GM18507 (cell line): ENCODE measurements at regions not wholly inside any gene's neighbourhood (a gene's known extent, or its start where the extent isn't known, plus 50 kb on each side); places are given as distances from the start of the nearest gene placed in this dataset.
"Not testable (repeated sequence)": the region's sequence is repeated elsewhere in the genome, so short reads cannot be mapped to it uniquely, and the experiment has no call there.

Experiments
- DNase-seq: peaks from one replicate; pipeline ENCODE4 v3.0.0; 2011; ENCODE audit warnings: low read depth; ENCODE audit not compliant: insufficient read length; ENCODE audit errors: extremely low spot score
- FAIRE-seq: peaks from 2 replicates; lab custom pipeline; 2011; peaks lifted over from hg19 to GRCh38; lab: Jason Lieb, UNC

DNA sequence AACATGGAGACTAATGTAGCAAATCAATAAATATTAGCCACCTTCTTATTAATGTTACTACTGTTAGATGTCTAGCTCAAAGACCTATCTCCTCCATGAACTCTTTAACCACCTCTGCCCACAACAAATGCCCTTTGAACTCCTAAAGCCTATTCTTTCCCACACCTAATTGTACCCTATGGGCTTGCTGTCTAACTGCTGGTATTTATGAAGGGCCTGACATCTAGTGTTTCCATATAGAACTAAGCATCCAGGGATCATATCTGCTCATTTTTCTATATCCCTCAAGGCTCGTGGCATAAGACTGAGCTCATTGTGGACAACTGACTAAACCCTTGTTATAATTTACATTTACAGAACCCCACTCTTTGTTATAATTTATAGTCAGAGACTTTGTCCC lies 109.8 kb downstream of the TRIM69 start:
- not testable (repeated sequence) for FAIRE-seq, DNase-seq

DNA sequence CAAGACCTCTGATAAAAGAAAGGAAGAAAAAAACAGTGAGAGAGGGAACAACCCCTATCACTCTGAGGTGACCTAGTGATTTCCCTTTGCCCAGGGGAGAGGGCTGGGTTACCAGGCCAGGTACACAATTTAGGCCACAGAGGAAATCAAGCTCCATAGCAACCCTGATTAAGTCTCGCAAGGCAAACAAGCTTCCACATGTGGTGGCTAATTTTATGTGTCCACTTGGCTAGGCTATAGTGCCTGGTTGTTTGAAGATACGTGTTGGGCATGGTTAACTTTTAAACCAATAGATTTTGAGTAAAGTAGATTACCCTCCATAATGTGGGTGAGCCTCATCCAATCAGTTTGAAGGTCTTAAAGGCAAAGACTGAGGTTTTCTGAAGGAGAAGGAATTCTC lies 108.9 kb upstream of the TERB2 start:
- not testable (repeated sequence) for DNase-seq, FAIRE-seq

DNA sequence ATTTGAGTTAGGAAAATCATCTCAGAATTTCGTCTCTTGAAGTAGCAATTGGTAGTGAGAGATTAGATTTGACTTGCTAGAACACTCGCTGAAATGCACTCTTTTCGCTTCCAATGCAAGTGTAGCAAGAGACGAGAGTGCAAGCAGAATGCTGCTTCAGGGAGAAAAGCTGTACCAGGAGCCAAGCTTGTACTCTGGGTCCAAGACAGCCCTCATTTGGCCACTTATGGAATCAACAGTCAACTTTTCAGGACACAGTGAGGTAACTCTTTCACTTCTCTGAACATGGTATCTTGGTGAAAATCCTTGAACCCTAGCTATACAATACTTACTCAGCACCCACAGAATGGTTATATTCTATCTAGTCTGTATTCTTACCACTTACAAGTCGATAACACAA lies 107.6 kb upstream of the TERB2 start:
- DNase-seq, FAIRE-seq: not testable (repeated sequence)

DNA sequence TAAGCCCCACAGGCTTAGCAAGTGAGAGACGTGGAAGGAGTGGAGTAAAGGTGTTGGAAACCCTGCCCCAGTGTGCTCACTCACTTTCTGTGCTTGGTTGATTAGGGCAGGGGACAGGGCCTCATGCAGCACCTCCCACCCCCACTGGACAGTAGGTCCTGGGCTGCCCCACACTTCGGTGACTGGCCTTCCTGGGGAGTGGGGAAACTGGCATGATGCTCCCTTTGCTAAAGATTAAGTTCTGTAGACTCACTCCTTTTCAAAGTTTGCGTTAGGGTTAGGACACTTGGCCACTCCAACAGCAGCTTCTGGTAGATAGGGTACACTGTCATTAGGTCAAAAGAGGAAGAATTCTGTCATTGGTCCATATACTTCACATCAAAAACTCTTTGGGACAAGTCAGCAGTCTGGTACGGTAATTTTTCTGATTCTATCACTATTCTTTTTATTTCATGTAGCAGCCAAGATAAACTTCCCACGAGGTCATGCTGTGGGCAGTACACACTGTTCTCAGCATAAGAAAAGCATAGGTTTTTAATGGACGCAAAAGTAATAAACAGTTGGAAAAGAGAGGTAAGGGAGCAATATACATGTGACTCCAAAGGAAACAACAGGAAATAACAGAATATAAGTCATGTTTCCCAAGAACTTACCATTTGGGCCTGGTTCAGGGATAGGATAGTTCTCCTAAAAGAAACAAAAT lies 106.6 kb upstream of the TERB2 start:
- DNase-seq, FAIRE-seq: not testable (repeated sequence)

DNA sequence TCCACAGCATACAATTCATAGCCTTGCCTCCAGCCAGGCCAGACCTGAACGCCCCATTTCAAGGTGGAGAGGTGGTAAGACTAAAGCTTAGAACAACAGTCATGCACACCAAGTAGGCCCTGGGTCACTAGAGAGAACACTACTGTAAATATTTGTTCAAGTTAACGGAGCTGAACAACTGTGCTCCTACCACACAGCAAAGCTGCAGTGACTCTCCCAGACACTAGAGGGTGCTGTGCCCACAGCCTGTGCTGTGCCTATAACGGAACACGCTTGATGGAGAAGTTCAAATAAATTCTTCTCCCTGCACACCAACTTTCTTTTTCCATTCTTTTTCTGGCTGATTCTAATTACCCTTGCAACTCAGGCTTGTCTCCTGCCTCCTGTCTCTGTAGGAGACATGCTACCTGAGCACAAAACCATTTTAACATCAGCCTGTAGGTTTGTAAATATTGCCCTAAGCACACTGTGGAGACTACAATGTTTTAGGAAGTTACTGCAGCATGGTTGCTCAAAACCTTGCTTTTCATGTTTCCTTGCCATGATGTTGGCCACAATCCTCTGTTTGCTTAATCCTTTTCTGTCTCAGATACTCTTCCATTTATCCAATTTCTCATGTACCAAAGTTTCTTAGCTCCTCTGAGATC lies 103.1 kb upstream of the TERB2 start:
- FAIRE-seq: peak; percentile 58
- not testable (repeated sequence) for DNase-seq

DNA sequence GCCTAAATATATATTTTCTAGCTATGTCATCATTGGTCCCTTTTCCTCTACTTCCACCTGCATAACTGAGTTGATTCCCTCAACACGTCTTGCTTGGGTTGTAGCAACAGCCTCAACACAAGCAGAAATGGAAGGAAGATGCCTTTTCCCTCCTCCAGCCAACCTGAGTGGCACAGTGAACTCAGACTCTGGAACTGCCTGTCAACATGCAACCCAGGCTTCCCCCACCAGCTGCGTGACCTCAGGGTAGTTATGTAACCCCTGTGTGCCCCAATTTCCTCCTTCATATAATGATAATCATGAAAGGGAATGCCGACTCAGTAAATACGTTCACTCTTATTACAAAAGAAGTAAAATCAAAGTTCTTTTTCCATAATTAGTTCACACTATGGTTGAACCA lies 101.8 kb upstream of the TERB2 start:
- not testable (repeated sequence) for DNase-seq, FAIRE-seq

DNA sequence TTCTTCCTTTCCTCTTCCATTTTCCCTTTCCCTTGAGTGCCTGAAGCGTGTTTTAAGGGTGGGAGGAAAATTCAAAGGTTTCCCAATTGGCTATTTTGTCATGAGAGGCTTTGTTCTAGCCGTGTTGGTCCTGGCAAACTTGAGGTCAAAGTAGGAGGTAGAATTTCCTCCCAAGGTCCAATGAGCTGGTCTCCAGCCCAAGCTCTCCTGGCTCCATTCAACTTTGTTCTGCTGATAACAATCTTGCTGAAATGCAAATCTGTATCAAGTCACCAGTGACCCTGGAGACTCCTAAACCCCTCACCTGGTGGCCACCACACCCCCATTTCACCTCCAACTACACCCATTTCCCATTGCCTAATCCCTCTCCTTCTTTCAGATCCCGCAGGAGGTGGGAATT lies 100.2 kb upstream of the TERB2 start:
- DNase-seq, FAIRE-seq: not testable (repeated sequence)

DNA sequence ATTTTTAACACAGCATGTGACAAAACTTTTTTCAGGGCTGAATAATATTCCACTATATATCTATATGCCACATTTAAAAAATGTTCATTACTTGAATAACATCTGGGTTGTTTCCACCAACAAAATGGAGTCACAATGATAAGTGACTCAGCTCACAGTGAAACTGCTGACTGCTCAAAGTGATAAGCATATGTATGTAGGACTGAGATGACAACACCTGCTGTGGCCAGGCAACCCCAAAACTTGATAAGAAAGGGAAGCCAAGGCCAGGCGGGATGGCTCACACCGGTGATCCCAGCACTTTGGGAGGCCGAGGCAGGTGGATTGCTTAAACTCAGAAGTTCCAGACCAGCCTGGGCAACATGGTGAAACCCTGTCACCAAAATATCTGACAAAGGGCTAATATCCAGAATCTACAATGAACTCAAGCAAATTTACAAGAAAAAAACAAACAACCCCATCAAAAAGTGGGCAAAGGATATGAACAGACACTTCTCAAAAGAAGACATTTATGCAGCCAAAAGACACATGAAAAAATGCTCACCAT lies 99.2 kb upstream of the TERB2 start:
- not testable (repeated sequence) for DNase-seq, FAIRE-seq

DNA sequence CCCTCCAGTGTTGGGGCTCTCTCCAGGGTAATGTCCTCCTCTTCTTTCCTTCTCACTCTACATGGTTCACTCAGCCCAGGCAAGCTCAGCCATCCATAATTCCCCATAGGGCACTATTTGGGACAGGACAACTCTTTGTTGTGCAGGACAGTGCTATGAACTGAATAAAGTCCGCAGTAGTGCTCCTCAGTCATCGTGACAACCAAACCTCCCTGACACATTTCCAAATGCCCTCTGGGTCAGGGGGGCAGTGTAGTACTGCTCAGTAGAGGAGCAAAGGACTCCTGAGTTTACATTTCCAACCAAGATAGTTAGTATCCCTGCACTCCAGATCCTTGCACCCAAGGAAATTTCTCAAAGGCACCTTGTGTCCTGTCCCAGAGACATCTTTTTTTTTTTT lies 97.4 kb upstream of the TERB2 start:
- FAIRE-seq, DNase-seq: not testable (repeated sequence)

DNA sequence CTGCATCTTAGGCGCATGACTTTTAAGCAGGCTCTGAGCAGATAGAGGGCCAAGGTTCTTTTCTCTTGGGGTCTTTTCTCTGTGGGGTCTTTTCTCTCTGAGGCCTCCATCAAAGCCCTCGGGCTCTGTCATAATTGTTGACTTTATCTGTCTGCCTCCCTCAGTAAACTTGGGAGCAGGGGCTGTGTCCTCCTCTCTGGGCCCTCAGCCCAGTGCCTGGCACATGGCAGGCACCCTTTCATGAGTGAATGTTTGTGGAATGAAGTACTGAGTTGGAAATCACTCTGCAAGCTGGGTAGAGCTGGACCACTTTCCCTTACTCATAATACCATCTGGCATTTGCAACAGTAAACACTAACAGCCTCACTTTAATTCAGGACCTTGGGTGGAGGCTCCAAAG lies 96.3 kb upstream of the TERB2 start:
- not testable (repeated sequence) for FAIRE-seq, DNase-seq

DNA sequence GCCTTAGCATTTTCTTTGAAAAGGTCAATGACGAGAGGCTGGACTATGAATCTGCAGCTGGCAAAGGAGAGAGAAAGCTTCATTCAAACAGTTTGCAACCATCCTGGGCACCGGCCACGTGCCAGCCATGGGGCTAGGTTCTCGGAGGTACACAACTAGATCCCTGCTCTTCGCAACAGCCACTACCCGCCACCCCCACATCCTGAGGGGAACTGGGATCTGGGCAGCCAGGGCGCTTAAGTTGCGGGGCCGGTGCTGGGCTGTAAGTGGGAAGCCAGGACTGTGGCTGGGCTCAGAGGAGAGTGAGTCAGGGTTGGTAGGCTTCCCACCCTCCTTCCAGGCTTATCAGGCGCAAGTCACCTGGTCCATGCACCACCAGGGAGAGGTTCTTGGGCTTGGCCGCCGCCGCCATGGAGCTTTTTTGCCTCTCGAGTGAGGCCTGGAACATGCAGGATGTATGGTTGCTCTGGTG lies 95.0 kb upstream of the TERB2 start:
- no peak for FAIRE-seq
- DNase-seq: no peak

DNA sequence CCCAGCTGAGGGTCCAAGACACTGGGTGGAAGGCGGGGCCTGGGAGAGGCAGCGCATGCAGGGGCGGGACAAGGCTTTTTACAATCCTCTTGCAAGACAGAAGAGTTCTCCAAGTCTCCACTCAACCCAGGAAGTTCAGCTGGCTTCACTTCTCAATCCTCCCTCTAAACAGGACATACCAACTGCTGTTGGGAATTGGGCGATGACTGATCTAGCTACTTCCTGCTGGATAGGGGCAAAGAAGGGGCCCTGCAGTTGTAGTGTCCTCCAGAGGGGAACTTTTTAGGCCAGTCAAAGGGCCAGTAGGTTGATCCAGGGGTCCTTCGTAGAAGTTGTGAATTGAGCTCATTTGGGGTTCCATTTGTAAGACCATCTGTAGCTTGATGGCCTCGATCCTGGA lies 94.6 kb upstream of the TERB2 start:
- DNase-seq (no peak), FAIRE-seq (no peak)

DNA sequence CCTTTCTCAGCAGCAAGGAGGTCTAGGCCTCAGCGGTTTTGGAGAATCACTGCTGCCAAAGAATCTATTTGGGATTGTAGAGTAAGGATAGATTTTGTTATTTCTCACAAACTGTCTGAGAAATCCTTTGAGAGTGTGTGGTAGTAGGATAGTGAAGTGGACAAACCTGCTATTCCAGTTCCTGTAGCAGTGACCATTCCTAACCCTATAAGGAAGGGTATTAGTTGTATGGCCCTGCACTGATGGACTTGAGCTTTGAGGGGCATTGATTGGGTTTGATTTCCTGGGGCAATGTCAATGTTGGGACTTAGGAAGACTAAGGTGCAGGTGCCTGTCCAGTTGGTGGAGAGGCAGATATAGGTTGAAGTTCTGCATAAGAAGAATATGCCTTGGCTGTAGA lies 93.6 kb upstream of the TERB2 start:
- not testable (repeated sequence) for DNase-seq, FAIRE-seq

DNA sequence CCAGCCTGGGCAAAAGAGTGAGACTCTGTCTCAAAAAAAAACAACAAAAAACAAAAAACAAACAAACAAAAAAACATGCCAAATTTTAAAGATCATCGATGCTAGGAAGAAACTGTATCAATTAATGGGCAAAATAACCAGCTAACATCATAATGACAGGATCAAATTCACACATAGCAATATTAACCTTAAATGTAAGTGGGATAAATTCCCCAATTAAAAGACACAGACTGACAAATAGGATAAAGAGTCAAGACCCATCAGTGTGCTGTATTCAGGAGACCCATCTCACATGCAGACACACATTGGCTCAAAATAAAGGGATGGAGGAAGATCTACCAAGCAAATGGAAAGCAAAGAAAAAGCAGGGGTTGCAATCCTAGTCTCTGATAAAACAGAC lies 88.4 kb upstream of the TERB2 start:
- not testable (repeated sequence) for DNase-seq, FAIRE-seq

DNA sequence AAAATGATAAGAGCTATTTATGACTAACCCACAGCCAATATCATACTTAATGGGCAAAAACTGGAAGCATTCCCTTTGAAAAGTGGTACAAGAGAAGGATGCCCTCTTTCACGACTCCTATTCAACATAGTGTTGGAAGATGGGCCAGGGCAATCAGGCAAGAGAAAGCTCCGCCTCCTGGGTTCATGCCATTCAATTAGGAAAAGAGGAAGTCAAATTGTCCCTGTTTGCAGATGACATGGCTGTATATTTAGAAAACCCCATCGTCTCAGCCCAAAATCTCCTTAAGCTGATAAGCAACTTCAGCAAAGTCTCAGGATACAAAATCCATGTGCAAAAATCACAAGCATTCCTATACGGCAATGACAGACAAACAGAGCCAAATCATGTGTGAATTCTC lies 86.4 kb upstream of the TERB2 start:
- not testable (repeated sequence) for FAIRE-seq, DNase-seq

DNA sequence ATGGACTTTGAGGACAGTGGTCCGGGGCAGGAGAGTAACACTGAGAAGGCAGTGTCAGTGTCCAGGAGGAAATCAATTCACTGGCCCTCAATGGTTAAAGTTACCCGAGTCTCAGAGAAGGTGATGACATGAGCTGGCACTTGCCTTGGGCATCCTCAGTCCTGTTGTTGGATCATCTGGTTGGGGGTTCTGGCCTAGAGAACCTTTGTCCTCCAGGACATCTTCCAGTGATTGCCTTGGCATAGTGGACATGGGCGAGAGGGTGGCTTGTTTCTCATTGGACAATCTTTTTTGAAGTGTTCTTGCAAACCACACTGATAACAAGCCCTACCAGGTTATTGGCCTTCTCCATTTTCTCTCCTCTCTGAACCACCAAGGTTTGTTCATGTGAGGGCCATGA lies 83.4 kb upstream of the TERB2 start:
- FAIRE-seq: no peak

DNA sequence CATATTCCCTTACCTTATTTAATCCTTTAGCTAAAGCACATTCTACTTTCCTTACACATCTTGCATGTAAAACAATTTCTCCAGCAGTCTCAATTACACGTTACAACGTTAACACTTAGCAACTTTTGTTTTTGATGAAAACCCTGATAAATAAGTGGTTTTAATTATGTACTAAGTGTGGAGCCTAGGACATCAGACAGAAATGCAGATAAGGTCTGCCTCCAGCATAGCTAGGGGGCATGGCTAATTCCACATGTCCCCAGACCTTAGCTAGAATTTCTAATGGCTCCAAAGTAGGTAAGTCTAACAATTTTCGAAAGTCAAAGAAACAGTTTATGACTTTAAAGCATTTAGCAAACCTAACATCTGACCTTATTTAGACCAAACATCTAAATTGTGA lies 77.4 kb upstream of the TERB2 start:
- no peak for FAIRE-seq

More for the DNA sequence above, 83.4 kb upstream of the TERB2 start:
- DNase-seq: no peak

DNA sequence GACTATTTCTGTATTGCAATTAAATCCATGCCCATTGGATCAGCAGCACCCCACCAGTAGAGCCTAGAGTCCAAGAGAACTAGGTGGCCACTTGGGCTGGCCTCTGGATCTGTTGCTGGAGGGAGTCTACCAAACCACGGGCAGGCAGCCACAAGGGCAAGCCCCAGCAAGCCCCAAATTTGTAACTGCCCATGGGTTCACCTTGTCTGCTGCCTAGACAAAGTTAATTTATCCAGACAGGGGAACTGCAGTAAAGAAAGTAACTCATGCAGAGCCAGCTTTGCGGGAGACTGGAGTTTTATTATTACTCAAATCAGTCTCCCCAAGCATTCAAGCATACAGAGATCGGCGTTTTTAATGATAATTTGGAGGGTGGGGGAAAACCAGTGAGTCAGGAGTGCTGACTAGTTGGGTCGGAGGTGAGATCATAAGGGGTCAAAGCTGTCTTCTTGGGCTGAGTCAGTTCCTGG lies 74.0 kb upstream of the TERB2 start:
- peak; percentile 20 for DNase-seq

More for the DNA sequence above, 77.4 kb upstream of the TERB2 start:
- DNase-seq: no peak

DNA sequence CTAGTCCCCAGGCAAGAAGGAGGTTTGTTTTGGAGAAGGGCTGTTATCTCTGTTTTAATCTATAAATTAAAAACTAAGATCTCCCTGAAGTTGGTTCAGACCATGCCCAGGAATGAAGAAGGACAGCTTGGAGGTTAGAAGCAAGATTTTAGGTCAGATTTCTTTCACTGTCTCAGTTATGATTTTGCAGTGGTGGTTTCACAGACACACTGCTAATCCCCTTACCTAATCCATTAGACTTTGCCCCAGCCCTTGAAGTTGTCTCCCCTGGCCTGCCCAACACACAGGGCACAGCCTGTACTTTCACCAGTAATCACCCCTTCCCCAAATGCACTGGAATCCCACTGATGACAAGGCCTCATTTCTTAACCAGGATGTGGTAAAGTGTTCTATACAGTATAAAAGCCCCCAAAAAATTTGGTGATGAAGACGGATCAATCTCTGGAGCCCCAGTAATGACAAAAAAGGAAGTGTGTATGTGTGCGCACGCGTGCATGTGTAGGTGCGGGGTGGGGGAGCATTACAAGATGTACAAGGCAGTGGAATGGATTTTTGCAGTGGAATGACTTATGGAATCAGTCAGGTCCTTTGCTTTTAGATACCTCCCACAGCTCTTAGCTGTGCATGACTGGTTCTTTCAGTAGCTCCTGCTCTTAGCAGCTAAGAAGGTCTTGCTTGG lies 73.1 kb upstream of the TERB2 start:
- DNase-seq: no peak
- FAIRE-seq: peak; percentile 79

More for the DNA sequence above, 74.0 kb upstream of the TERB2 start:
- peak; percentile 93 for FAIRE-seq
